Suprapubic skin (tissue), 4 donors: ENCODE measurements at regions not wholly inside any gene's neighbourhood (a gene's known extent, or its start where the extent isn't known, plus 50 kb on each side); places are given as distances from the start of the nearest gene placed in this dataset.

Source experiments
- DNase-seq, 2 donors: peaks; one replicate each; pipeline ENCODE4 v3.0.0-alpha.2; 2019; ENCODE audit warnings: low spot score in 2 of 2
- H3K27ac ChIP-seq: fragments of 200-600 bp; sonication (generic); one replicate; pipeline ENCODE4 v1.5.1; 2019
- H3K27me3 ChIP-seq: fragments of 200-600 bp; sonication (generic); one replicate; pipeline ENCODE4 v1.5.1; 2019
- H3K36me3 ChIP-seq: fragments of 200-600 bp; sonication (generic); one replicate; pipeline ENCODE4 v1.5.1; 2019
- H3K4me1 ChIP-seq: fragments of 200-600 bp; sonication (generic); one replicate; pipeline ENCODE4 v1.5.1; 2019
- H3K4me3 ChIP-seq: fragments of 200-600 bp; sonication (generic); one replicate; pipeline ENCODE4 v1.5.1; 2019; ENCODE audit warnings: mild to moderate bottlenecking
- H3K9me3 ChIP-seq: fragments of 200-600 bp; sonication (generic); one replicate; pipeline ENCODE4 v1.5.1; 2019
- EP300 ChIP-seq: sonication (generic); formaldehyde crosslinking; IDR thresholded peaks from one replicate; pipeline ENCODE4 v1.6.1; 2017; ENCODE audit warnings: antibody characterized with exemption
- POLR2A ChIP-seq, 2 donors: fragments of 450-650 bp; IDR thresholded peaks; one replicate each; pipeline ENCODE4 v1.6.1; 2017; ENCODE audit warnings: antibody characterized with exemption in 2 of 2, mild to moderate bottlenecking in 2 of 2, moderate library complexity in 2 of 2
- POLR2AphosphoS5 ChIP-seq, 3 donors: sonication (generic); formaldehyde crosslinking; IDR thresholded peaks; one replicate each; pipeline ENCODE4 v1.6.1; 2017; ENCODE audit warnings: antibody characterized with exemption in 3 of 3
- WGBS: methylation state at CpG from one replicate; pipeline ENCODE4 v1.1.5; 2018; 5-methylcytosine and 5-hydroxymethylcytosine counted together
- TF ChIP-seq, protein P1 (sequence below), 2 donors: fragments of 200-600 bp in 1 of 2; fragments of 450-650 bp in 1 of 2; sonication (generic) in 1 of 2; IDR thresholded peaks; one replicate each; pipeline ENCODE4 v1.5.1; 2016 to 2019; ENCODE audit warnings: antibody characterized with exemption in 2 of 2, mild to moderate bottlenecking in 1 of 2, moderate library complexity in 1 of 2

- Histone ChIP-seq H3K36me3 (no peaks in the 10 kb centered on the region), H3K27ac (no peak overlapping the region), H3K27me3 (no peaks in the 10 kb centered on the region), H3K9me3 (no peaks in the 10 kb centered on the region), H3K4me3 (no peak overlapping the region), H3K4me1 (peaks cover 4% of the 10 kb centered on the region)
- DNase-seq, result no peak
- WGBS, result 49% methylated on average over 4 of the region's 4 CpGs
- TF ChIP-seq POLR2A (IDR thresholded peaks at IDR 0.05) (no peak), EP300 (no peak), POLR2AphosphoS5 (IDR thresholded peaks at IDR 0.05) (no peak)
- TF ChIP-seq, protein P1, sequence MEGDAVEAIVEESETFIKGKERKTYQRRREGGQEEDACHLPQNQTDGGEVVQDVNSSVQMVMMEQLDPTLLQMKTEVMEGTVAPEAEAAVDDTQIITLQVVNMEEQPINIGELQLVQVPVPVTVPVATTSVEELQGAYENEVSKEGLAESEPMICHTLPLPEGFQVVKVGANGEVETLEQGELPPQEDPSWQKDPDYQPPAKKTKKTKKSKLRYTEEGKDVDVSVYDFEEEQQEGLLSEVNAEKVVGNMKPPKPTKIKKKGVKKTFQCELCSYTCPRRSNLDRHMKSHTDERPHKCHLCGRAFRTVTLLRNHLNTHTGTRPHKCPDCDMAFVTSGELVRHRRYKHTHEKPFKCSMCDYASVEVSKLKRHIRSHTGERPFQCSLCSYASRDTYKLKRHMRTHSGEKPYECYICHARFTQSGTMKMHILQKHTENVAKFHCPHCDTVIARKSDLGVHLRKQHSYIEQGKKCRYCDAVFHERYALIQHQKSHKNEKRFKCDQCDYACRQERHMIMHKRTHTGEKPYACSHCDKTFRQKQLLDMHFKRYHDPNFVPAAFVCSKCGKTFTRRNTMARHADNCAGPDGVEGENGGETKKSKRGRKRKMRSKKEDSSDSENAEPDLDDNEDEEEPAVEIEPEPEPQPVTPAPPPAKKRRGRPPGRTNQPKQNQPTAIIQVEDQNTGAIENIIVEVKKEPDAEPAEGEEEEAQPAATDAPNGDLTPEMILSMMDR (IDR thresholded peaks at IDR 0.05), result no peak
These were observed 494.5 kb downstream of the BCOR start for GRCh38 chrX:39603230-39603629.

- H3K9me3 ChIP-seq, result no peaks in the 10 kb centered on the region
- no peak overlapping the region for H3K27ac ChIP-seq
- H3K27me3 ChIP-seq, result no peaks in the 10 kb centered on the region
- DNase-seq, result no peak
- peaks cover 4% of the 10 kb centered on the region for H3K4me1 ChIP-seq
- 61% methylated on average over 3 of the region's 3 CpGs for WGBS
- no peak overlapping the region for H3K4me3 ChIP-seq
- TF ChIP-seq, protein P1 (IDR thresholded peaks at IDR 0.05), result no peak
- TF ChIP-seq POLR2AphosphoS5 (IDR thresholded peaks at IDR 0.05), result no peak
- TF ChIP-seq POLR2A (IDR thresholded peaks at IDR 0.05), result no peak
- TF ChIP-seq EP300, result no peak
- H3K36me3 ChIP-seq, result no peaks in the 10 kb centered on the region
These were observed 492.6 kb downstream of the BCOR start for GRCh38 chrX:39605183-39605582.

DNA sequence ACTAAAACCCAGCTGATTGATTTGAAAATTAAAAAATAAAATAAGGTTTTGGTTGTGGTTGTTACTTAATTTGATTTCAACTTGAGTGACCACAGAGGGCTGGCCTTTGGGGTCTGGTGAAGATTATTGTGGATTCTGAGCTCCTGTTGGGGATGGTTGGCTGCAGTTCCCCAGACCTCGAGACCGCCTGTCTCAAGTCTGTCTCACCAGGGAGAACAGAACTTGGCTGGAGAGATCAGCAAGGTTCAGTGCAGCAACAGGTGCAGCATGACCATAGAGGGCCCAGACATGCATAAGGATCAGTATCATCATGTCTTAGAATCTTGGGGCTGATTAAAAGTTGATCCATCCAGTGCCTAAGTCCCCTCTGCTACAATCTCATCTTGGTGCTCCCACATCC lies 491.9 kb downstream of the BCOR start:
- Histone ChIP-seq H3K27ac (no peak overlapping the region), H3K4me3 (no peak overlapping the region), H3K4me1 (peaks cover 4% of the 10 kb centered on the region), H3K9me3 (no peaks in the 10 kb centered on the region), H3K36me3 (no peaks in the 10 kb centered on the region), H3K27me3 (no peaks in the 10 kb centered on the region)
- no peak for DNase-seq
- 91% methylated on average over 2 of the region's 2 CpGs for whole genome bisulfite sequencing
- no peak for TF ChIP-seq POLR2A (IDR thresholded peaks at IDR 0.05)
- TF ChIP-seq, protein P1 (IDR thresholded peaks at IDR 0.05), result no peak

DNA sequence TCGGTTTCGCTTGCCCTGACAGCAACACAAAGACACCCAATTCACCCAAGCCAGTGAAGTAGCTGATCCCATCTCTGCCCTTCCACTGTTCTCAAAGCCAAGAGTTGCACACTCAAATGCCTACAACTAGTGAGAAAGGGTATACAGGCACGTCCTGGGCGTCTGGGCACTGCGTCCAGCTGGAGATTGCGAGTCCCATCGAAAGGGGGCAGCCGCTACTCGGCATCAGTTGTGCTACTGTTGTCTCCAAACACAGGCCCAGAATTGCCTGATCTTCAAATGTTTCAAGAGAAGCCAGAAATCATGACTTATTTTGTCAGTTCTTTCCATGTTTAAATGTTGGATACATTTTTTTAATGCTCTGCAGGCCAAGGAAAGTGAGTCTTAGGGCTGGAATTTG lies 487.8 kb downstream of the BCOR start:
- no peaks in the 10 kb centered on the region for H3K27me3 ChIP-seq
- TF ChIP-seq POLR2A (IDR thresholded peaks at IDR 0.05), result no peak
- no peak for TF ChIP-seq EP300
- no peak for TF ChIP-seq POLR2AphosphoS5 (IDR thresholded peaks at IDR 0.05)
- TF ChIP-seq, protein P1 (IDR thresholded peaks at IDR 0.05), result no peak
- 90% methylated on average over 4 of the region's 9 CpGs for WGBS

DNA sequence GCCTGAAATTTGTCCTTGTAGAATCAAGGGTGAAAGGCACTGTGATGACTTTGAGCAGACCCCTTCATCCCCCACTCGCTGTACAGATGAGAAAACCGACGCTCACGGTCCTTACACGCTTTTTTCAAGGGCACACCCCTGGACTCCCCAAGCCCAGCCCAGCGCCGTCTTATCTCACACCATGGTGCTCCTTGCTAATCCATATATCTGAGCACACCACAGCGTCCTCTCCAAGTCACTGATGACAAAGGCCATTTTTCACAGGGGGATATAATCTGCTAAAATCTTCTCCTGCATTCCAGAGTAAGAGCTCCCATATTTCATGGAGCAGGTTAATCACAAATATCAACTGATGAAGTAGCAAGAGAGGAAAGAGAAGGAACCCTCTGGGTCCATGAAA lies 486.3 kb downstream of the BCOR start:
- Histone ChIP-seq H3K4me1 (peaks cover 16% of the 10 kb centered on the region), H3K9me3 (no peaks in the 10 kb centered on the region)
- DNase-seq, result no peak

More for the DNA sequence above, 487.8 kb downstream of the BCOR start:
- Histone ChIP-seq H3K36me3 (no peaks in the 10 kb centered on the region), H3K4me3 (no peak overlapping the region), H3K4me1 (peaks cover 16% of the 10 kb centered on the region), H3K27ac (no peak overlapping the region), H3K9me3 (no peaks in the 10 kb centered on the region)
- DNase-seq, result no peak

More for the DNA sequence above, 486.3 kb downstream of the BCOR start:
- no peak overlapping the region for H3K4me3 ChIP-seq
- TF ChIP-seq, protein P1 (IDR thresholded peaks at IDR 0.05), result no peak
- TF ChIP-seq POLR2AphosphoS5 (IDR thresholded peaks at IDR 0.05) (no peak), EP300 (no peak), POLR2A (IDR thresholded peaks at IDR 0.05) (no peak)
- WGBS, result 87% methylated on average over 8 of the region's 8 CpGs
- H3K27ac ChIP-seq, result no peak overlapping the region
- H3K27me3 ChIP-seq, result no peaks in the 10 kb centered on the region
- no peaks in the 10 kb centered on the region for H3K36me3 ChIP-seq
